ENCODE measurements at regions not wholly inside any gene's neighbourhood (a gene's known extent, or its start where the extent isn't known, plus 50 kb on each side); places are given as distances from the start of the nearest gene placed in this dataset.
"Not testable (repeated sequence)": the region's sequence is repeated elsewhere in the genome, so short reads cannot be mapped to it uniquely, and the experiment has no call there.

GRCh38 chr6:4471515-4471914, 304.7 kb upstream of the CDYL start:
- TF ChIP-seq, protein P1, sequence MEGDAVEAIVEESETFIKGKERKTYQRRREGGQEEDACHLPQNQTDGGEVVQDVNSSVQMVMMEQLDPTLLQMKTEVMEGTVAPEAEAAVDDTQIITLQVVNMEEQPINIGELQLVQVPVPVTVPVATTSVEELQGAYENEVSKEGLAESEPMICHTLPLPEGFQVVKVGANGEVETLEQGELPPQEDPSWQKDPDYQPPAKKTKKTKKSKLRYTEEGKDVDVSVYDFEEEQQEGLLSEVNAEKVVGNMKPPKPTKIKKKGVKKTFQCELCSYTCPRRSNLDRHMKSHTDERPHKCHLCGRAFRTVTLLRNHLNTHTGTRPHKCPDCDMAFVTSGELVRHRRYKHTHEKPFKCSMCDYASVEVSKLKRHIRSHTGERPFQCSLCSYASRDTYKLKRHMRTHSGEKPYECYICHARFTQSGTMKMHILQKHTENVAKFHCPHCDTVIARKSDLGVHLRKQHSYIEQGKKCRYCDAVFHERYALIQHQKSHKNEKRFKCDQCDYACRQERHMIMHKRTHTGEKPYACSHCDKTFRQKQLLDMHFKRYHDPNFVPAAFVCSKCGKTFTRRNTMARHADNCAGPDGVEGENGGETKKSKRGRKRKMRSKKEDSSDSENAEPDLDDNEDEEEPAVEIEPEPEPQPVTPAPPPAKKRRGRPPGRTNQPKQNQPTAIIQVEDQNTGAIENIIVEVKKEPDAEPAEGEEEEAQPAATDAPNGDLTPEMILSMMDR (conservative IDR thresholded peaks at IDR 0.05; ENCODE audit: low read length) = not testable (repeated sequence)
- not testable (repeated sequence) for TF ChIP-seq EZH2phosphoT487 (IDR thresholded peaks at IDR 0.05; ENCODE audit: borderline replicate concordance, low read depth, low read length)
